OCI-LY7 (cell line): ENCODE measurements at regions not wholly inside any gene's neighbourhood (a gene's known extent, or its start where the extent isn't known, plus 50 kb on each side); places are given as distances from the start of the nearest gene placed in this dataset.

Source experiments
- CTCF ChIP-seq: fragments of 200-600 bp; sonication (generic); conservative IDR thresholded peaks from 2 replicates; pipeline ENCODE4 v1.5.1; 2014; ENCODE audit warnings: mild to moderate bottlenecking, antibody characterized with exemption, low read length, moderate library complexity, mixed read lengths
- EZH2phosphoT487 ChIP-seq: fragments of 200-600 bp; sonication (generic); IDR thresholded peaks from 2 replicates; pipeline ENCODE4 v1.6.1; 2018; ENCODE audit warnings: low read depth, borderline replicate concordance, mild to moderate bottlenecking, mixed run types, antibody characterized with exemption, low read length, moderate library complexity, mixed read lengths

GRCh38 chr4:126470862-126471261 lies 1156.1 kb downstream of the FAT4 start:
- no peak for TF ChIP-seq CTCF
- TF ChIP-seq EZH2phosphoT487: no peak
